ENCODE measurements at regions not wholly inside any gene's neighbourhood (a gene's known extent, or its start where the extent isn't known, plus 50 kb on each side); places are given as distances from the start of the nearest gene placed in this dataset.

GRCh38 chr16:85314512-85314971 lies 202.3 kb upstream of the CIBAR2 start:
- no peak for TF ChIP-seq CTCF (IDR thresholded peaks at IDR 0.05; ENCODE audit: low read depth, low read length, poor library complexity, severe bottlenecking)
- no peak for TF ChIP-seq EZH2phosphoT487 (IDR thresholded peaks at IDR 0.05; ENCODE audit: borderline replicate concordance, low read length)
